ENCODE measurements at regions not wholly inside any gene's neighbourhood (a gene's known extent, or its start where the extent isn't known, plus 50 kb on each side); places are given as distances from the start of the nearest gene placed in this dataset.

DNA sequence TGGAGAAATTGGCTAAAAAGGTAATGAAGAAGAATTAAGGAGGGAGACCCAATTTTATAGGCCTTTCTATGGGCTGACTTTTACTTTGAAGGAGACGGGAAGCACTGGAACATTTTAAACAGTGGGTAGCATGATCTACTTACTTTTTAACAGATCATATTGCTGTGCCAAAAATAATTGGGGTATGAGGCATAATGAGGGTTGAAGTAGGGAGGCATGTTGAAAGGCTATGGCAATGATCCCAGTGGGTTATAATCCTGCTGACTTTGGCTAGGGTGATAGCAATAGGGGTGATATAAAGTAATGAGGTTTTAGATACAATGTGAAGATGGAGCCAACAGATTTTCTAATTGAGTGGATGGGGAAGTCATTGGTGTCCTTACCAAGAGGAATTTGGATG lies 73.2 kb downstream of the GPR37 start:
- no peak for FAIRE-seq
- no peak for TF ChIP-seq POLR2A (IDR thresholded peaks at IDR 0.05; ENCODE audit: low read depth, low read length)
- DNase-seq (ENCODE audit: insufficient read length, low spot score) = no peak

DNA sequence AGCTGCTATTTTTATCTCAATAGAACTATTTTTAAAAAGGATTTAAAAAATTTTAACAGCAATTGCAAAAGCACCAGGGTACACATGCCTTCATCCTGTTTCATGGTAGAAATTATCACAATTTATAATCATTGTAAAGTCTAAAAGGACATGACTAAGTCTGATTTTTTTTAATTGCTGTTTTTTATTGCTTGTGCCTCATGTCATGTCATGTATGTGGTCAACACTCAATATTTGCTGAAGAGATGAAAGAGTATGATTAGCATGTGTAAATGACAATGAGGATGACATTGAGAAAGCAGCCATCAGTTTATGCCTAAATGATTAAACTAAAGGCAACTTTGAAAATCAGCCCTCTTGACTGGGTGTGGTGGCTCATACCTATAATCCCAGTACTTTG lies 74.8 kb downstream of the GPR37 start:
- DNase-seq (ENCODE audit: insufficient read length, low spot score) (no peak), FAIRE-seq (no peak)
- no peak for TF ChIP-seq POLR2A (IDR thresholded peaks at IDR 0.05; ENCODE audit: low read depth, low read length)

DNA sequence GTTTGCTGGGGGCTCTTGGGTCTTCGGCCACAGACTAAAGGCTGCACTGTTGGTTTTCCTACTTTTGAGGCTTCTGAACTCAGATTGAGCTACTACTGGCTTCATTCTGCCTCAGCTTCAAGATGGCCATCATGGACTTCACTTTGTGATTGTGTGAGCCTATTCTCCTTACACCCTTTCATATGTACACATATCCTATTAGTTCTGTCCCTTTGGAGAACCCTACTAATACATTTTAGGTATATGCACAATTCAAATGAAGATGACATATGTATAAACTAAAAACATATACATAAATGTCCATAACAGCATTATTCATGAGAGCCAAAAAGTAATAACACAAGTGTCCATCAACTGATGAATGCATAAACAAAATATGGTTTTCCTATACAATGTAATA lies 75.7 kb downstream of the GPR37 start:
- FAIRE-seq = no peak
- no peak for TF ChIP-seq POLR2A (IDR thresholded peaks at IDR 0.05; ENCODE audit: low read depth, low read length)
- no peak for DNase-seq (ENCODE audit: insufficient read length, low spot score)

DNA sequence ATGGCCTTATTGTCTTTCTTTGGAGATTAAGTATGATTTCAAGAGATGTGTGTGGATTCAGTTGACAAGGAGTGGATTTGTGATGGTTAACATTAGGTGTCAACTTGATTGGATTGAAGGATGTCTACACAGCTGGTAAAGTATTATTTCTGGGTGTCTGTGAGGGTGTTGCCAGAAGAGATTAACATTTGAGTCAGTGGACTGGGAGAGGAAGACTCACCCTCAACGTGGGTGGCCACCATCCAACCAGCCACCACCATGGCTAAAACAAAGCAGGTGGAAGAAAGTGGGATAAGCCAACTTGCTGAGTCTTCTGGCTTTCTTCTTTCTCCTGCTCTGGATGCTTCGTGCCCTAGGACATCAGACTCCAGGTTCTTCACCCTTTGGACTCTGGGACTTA lies 76.1 kb downstream of the GPR37 start:
- TF ChIP-seq POLR2A (IDR thresholded peaks at IDR 0.05; ENCODE audit: low read depth, low read length) = no peak
- FAIRE-seq (no peak), DNase-seq (ENCODE audit: insufficient read length, low spot score) (no peak)

DNA sequence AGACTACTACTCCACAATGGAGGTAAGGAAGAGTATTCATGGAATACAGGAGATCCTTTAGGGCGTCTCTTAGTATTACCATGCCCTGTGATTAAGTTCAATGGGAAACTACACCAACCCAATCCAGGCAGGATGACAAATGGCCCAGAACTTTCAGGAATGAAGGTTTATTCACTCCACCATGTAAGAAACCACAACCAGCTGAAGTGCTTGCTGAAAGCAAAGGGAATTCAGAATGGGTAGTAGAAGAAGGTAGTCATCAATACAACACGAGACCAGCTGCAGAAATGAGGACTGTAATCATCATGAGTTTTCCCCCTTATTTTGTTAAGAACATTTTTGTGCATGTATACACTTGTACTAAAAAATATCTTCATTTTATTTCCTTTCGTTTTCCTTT lies 76.6 kb downstream of the GPR37 start:
- FAIRE-seq = no peak
- no peak for TF ChIP-seq POLR2A (IDR thresholded peaks at IDR 0.05; ENCODE audit: low read depth, low read length)
- DNase-seq (ENCODE audit: insufficient read length, low spot score) = no peak

DNA sequence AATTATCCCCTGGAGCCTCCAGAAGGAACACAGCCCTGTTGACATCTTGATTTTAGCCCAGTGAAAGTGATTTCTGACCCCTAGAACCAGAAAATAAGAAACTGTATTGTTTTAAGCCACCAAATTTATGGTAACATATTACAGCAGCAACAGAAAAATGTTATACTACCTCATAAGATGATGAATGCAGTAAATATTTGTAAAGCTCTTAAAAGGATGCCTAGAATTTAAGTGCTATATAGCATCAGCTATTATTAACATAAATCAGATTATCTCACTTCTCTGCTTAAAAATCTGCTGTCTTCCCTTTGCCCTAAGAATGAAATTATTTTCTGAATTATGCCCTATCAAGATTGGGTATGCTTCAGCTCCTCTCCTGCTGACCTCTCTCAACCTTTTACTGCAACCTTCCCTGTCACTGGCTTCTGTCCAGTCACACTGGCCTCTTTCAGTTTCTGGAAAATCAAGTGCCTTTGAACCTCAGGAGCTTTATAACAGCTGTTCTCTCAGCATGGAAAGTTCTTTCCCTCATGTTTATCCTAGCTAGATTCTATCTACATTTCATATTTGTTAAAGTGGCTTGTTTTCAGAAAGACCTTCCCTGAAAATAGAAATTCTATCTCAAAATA lies 78.9 kb downstream of the GPR37 start:
- DNase-seq (ENCODE audit: insufficient read length, low spot score) (no peak), FAIRE-seq (no peak)
- no peak for TF ChIP-seq POLR2A (IDR thresholded peaks at IDR 0.05; ENCODE audit: low read depth, low read length)

DNA sequence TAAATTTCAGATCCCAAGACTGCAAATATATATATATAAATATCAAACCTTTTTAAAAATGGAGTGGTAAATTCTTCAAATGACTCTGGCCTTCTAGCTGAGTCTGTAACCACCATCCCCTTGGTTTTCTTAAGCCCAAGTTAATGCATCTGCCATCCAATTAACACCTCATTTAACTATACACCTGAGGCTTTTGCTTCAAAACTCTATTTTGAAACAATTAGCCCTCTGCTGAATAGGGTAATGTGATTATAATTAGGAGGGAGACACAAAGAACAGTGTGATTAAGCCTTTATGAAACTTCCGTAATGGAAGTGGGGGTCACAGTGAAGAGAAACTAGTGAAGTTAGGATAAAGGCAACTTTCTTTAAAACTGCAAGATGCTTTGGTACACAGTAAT lies 83.6 kb downstream of the GPR37 start:
- no peak for TF ChIP-seq POLR2A (IDR thresholded peaks at IDR 0.05; ENCODE audit: low read depth, low read length)
- DNase-seq (ENCODE audit: insufficient read length, low spot score) = no peak

DNA sequence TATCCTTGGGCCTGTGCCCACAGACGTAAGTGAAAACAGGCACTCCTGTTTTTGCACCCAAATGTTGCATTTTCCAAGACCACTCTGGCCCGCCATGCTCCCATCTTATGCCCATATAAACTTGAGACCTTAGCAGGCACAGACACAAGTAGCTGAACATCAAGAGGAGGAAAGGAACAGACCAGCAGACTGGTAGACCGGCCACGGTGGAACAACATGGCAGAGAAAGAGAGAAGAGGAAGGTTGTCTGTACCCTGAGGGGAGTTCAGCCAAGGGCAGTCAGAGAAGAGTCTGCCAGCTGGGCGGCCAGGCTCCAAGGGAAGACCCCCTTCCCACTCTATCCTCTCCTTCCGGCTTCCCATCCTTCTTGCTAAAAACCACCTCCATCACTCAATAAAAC lies 85.3 kb downstream of the GPR37 start:
- TF ChIP-seq POLR2A (IDR thresholded peaks at IDR 0.05; ENCODE audit: low read depth, low read length) = no peak
- DNase-seq (ENCODE audit: insufficient read length, low spot score) (no peak), FAIRE-seq (no peak)

More for the DNA sequence above, 83.6 kb downstream of the GPR37 start:
- FAIRE-seq = no peak

DNA sequence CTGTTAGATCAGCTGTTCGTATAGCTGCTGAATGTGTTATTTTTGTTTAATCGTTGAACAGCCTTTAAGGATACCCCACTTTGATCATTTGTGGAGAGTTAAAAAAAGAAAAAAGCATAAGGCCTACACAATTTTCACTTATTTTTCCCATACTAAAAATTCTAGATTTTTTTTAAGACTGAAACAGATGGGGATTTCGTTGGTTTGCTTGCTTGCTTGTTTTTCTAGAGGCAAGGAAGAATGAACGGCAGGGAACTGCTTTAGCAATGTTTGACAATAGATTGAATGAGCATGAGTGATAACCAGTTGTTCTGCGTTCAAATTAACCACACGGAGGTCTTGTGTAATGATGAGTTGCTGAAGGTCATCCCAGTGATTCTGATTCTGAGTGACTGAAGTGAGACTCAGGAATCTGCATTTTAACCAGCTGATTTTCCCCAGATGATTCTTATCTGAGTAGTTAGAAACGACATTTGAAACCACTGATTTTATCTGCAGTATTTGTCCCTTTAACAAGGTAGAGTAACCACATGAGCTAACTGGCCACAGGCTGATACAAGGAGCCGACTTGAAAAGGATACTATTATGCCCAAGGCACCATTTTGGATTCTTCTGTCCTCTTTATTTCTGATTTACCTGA lies 85.9 kb downstream of the GPR37 start:
- FAIRE-seq = no peak
- TF ChIP-seq POLR2A (IDR thresholded peaks at IDR 0.05; ENCODE audit: low read depth, low read length) = no peak

DNA sequence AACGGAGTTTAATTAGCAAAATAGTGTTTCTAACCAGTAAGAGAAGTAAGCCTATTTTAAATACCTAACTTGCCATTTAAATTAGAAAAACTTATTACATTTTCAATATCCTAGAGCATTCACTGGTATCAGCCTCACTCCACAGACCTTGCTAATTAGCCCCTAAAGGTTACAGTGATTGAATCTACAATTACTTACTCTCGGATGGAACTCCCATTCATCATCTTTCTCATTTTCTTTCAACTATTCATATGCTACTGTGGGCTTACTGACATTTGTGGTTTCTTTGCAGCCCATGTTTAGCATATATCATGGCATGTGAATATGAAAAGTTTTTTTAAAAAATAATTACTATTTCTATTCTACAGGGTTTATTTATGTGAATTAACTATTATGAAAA lies 86.4 kb downstream of the GPR37 start:
- no peak for TF ChIP-seq POLR2A (IDR thresholded peaks at IDR 0.05; ENCODE audit: low read depth, low read length)
- DNase-seq (ENCODE audit: insufficient read length, low spot score) (no peak), FAIRE-seq (no peak)

More for the DNA sequence above, 85.9 kb downstream of the GPR37 start:
- no peak for DNase-seq (ENCODE audit: insufficient read length, low spot score)

DNA sequence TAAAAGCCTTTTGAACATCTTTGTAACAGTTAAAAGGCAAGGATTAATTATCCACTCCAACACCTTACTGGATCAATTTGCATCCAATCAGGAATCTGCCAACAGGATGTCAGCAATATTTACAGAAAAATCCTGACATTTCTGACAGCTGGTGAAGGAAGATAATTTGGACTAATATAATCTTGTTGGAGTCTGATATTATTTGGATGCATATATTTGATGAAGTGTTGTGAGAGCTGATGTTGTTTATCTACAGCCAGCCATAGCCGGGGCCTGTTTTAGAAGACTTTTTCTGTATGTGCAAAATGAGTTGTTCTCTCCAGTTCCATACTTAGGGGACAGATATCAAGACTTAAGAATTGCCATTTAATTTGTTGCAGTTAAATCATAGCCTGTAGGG lies 91.1 kb downstream of the GPR37 start:
- FAIRE-seq (no peak), DNase-seq (ENCODE audit: insufficient read length, low spot score) (no peak)
- TF ChIP-seq POLR2A (IDR thresholded peaks at IDR 0.05; ENCODE audit: low read depth, low read length) = no peak

DNA sequence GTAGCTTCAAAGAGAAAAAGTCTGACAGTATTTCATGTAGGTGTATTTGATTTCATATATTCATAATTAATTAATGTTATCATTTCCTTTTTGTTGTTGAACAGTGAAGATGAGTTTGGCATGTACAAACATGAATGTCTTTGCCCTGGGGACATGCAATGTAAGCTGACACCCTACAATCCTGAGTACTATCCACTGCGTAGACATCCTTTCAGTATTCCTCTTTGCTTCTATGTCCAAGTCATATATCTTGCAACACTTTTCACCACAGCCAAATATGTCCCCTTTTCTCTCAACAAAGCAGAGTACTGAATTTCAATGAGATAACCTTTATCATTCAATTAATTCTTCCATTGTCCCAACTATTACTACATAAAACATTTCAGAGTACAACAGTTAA lies 93.6 kb downstream of the GPR37 start:
- TF ChIP-seq POLR2A (IDR thresholded peaks at IDR 0.05; ENCODE audit: low read depth, low read length) = no peak
- FAIRE-seq = no peak
- DNase-seq (ENCODE audit: insufficient read length, low spot score) = no peak

DNA sequence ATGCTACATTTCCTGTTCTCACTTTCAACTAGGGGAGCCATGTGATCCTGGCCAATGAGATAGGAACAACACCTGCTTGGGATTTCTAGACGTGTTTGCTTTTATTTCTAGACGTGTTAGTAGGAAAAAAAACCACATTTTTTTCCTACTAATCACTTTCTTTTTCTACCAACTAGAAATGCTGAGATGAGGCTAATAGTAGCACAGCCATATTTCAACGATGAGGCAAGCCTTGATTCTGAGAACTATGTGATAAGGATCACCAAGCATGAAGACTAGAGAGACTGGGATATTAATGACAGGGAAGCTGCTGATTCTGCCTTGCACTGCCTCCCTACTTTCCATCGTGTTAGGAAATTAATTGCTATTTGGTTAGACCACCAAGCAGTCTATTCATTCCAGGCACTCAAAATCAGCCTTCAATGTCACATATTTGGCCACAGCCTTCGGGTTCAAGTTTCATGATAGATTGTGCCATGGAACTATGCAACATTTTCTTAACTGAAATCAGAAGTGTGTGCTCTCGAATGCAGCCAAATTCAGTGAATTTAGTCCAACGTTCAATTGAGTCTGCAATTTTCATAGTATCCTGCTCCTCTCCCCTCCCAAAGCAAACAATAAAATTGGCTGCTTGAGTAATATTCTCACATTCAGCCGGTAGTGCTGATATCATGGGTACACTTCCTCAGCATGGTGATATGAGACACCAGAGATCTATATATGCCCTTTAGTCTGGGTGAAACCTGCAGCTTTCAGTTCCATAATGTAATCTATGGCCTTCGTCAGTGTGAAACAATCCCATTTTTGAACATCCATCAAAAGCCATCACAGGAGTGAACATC lies 98.1 kb downstream of the GPR37 start:
- DNase-seq (ENCODE audit: insufficient read length, low spot score) (no peak), FAIRE-seq (no peak)
- TF ChIP-seq POLR2A (IDR thresholded peaks at IDR 0.05; ENCODE audit: low read depth, low read length) = no peak

DNA sequence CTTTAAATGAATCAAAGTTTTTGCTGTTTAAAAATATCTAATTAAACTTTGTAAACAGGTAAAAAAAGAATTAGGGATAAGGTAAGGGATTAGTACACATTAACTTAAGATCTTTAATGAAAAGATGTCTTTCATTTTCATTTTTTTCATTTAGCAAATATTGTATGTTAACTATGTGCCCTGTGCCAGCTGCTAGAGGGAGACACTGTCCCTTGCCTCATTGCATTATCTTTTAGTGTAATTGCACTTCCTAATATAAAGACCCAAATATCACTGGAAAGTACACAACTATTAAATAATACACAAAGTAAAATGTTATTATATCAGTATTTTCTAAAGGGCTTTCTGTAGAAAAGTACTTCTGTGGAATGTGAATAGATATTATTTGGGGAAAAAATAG lies 102.7 kb downstream of the GPR37 start:
- DNase-seq (ENCODE audit: insufficient read length, low spot score) = no peak
- FAIRE-seq = no peak
- TF ChIP-seq POLR2A (IDR thresholded peaks at IDR 0.05; ENCODE audit: low read depth, low read length) = no peak

DNA sequence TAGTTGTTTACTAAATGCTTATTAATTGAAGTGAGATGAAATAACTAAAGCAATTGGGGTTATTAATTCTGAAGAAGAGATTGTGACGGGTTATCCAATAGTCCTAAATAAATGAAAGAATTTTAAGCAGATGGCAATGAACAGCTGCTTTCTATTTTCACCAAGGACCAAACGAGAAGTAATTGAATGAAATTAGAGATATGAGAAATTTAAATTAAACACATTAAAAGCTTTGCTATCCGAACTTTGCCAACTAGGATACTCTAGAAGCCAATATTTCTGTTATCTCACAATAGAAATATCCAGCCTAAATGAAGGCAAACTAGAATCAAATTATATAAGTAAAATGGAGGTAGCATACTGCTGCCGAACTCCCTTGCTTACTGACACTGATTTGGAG lies 103.2 kb downstream of the GPR37 start:
- no peak for FAIRE-seq
- TF ChIP-seq POLR2A (IDR thresholded peaks at IDR 0.05; ENCODE audit: low read depth, low read length) = no peak
- no peak for DNase-seq (ENCODE audit: insufficient read length, low spot score)

Measured in H54 (cell line).